ENCODE measurements at regions not wholly inside any gene's neighbourhood (a gene's known extent, or its start where the extent isn't known, plus 50 kb on each side); places are given as distances from the start of the nearest gene placed in this dataset.

GRCh38 chr2:37809931-37810570 lies 115.0 kb upstream of the RMDN2 start:
- Histone ChIP-seq H3K27me3 (ENCODE audit: control insufficient read depth in 4 of 4, insufficient read depth in 4 of 4, low read length in 3 of 4) (no peaks in the 10 kb centered on the region), H3K4me1 (ENCODE audit: control insufficient read depth in 4 of 4, insufficient read depth in 4 of 4, low read length in 3 of 4) (peaks cover 0 to 3% (median 0%) of the 10 kb centered on the region in 4 donors), H3K27ac (ENCODE audit: low read depth in 1 of 2, low read length in 2 of 2) (no peak overlapping the region), H3K9me3 (ENCODE audit: control insufficient read depth in 4 of 4, low read length in 3 of 4) (no peaks in the 10 kb centered on the region), H3K36me3 (ENCODE audit: control insufficient read depth in 4 of 4, insufficient read depth in 3 of 4, low read depth in 1 of 4, low read length in 3 of 4) (no peaks in the 10 kb centered on the region), H3K4me3 (ENCODE audit: low read depth in 1 of 3, low read length in 3 of 3) (no peak overlapping the region), H3K9ac (ENCODE audit: low read depth in 1 of 2, low read length in 2 of 2) (no peak overlapping the region)
- TF ChIP-seq FOXA1 (IDR thresholded peaks at IDR 0.05) (no peak), SP1 (IDR thresholded peaks at IDR 0.05) (no peak), HNF4G (IDR thresholded peaks at IDR 0.05) (no peak), EGR1 (IDR thresholded peaks at IDR 0.05; ENCODE audit: low read depth in 2 of 2) (no peak), JUND (IDR thresholded peaks at IDR 0.05) (no peak), TAF1 (conservative IDR thresholded peaks at IDR 0.05) (no peak), MAX (IDR thresholded peaks at IDR 0.05) (no peak), NR2F2 (IDR thresholded peaks at IDR 0.05) (no peak), GABPA (IDR thresholded peaks at IDR 0.05 in 1 of 2, conservative IDR thresholded peaks at IDR 0.05 in 1 of 2) (no peak), YY1 (IDR thresholded peaks at IDR 0.05) (no peak), RAD21 (IDR thresholded peaks at IDR 0.05) (no peak), RXRA (IDR thresholded peaks at IDR 0.05) (no peak), FOXA2 (IDR thresholded peaks at IDR 0.05) (no peak), HNF4A (conservative IDR thresholded peaks at IDR 0.05) (no peak)
- TF ChIP-seq, protein P1, sequence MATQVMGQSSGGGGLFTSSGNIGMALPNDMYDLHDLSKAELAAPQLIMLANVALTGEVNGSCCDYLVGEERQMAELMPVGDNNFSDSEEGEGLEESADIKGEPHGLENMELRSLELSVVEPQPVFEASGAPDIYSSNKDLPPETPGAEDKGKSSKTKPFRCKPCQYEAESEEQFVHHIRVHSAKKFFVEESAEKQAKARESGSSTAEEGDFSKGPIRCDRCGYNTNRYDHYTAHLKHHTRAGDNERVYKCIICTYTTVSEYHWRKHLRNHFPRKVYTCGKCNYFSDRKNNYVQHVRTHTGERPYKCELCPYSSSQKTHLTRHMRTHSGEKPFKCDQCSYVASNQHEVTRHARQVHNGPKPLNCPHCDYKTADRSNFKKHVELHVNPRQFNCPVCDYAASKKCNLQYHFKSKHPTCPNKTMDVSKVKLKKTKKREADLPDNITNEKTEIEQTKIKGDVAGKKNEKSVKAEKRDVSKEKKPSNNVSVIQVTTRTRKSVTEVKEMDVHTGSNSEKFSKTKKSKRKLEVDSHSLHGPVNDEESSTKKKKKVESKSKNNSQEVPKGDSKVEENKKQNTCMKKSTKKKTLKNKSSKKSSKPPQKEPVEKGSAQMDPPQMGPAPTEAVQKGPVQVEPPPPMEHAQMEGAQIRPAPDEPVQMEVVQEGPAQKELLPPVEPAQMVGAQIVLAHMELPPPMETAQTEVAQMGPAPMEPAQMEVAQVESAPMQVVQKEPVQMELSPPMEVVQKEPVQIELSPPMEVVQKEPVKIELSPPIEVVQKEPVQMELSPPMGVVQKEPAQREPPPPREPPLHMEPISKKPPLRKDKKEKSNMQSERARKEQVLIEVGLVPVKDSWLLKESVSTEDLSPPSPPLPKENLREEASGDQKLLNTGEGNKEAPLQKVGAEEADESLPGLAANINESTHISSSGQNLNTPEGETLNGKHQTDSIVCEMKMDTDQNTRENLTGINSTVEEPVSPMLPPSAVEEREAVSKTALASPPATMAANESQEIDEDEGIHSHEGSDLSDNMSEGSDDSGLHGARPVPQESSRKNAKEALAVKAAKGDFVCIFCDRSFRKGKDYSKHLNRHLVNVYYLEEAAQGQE (IDR thresholded peaks at IDR 0.05), result no peak
- TF ChIP-seq, protein P2, sequence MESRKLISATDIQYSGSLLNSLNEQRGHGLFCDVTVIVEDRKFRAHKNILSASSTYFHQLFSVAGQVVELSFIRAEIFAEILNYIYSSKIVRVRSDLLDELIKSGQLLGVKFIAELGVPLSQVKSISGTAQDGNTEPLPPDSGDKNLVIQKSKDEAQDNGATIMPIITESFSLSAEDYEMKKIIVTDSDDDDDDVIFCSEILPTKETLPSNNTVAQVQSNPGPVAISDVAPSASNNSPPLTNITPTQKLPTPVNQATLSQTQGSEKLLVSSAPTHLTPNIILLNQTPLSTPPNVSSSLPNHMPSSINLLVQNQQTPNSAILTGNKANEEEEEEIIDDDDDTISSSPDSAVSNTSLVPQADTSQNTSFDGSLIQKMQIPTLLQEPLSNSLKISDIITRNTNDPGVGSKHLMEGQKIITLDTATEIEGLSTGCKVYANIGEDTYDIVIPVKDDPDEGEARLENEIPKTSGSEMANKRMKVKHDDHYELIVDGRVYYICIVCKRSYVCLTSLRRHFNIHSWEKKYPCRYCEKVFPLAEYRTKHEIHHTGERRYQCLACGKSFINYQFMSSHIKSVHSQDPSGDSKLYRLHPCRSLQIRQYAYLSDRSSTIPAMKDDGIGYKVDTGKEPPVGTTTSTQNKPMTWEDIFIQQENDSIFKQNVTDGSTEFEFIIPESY (IDR thresholded peaks at IDR 0.05), result no peak
- TF ChIP-seq, protein P3, sequence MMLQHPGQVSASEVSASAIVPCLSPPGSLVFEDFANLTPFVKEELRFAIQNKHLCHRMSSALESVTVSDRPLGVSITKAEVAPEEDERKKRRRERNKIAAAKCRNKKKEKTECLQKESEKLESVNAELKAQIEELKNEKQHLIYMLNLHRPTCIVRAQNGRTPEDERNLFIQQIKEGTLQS (IDR thresholded peaks at IDR 0.05), result no peak
- DNase-seq (ENCODE audit: low spot score), result no peak
- 65% methylated on average over 2 of the region's 2 CpGs for WGBS

GRCh38 chr2:37812414-37812813 lies 112.7 kb upstream of the RMDN2 start:
- H3K9ac ChIP-seq (ENCODE audit: low read depth in 1 of 2, low read length in 2 of 2), result no peak overlapping the region
- H3K27me3 ChIP-seq (ENCODE audit: control insufficient read depth in 4 of 4, insufficient read depth in 4 of 4, low read length in 3 of 4), result no peaks in the 10 kb centered on the region
- H3K36me3 ChIP-seq (ENCODE audit: control insufficient read depth in 4 of 4, insufficient read depth in 3 of 4, low read depth in 1 of 4, low read length in 3 of 4), result no peaks in the 10 kb centered on the region
- 84% methylated on average over 1 of the region's 1 CpG for WGBS
- no peak for DNase-seq (ENCODE audit: low spot score)
- H3K9me3 ChIP-seq (ENCODE audit: control insufficient read depth in 4 of 4, low read length in 3 of 4), result no peaks in the 10 kb centered on the region
- TF ChIP-seq, protein P1 (IDR thresholded peaks at IDR 0.05), result no peak
- TF ChIP-seq RAD21 (IDR thresholded peaks at IDR 0.05) (peak; percentile 20 to 22), FOXA2 (IDR thresholded peaks at IDR 0.05) (no peak), GABPA (IDR thresholded peaks at IDR 0.05 in 1 of 2, conservative IDR thresholded peaks at IDR 0.05 in 1 of 2) (no peak)
- H3K4me1 ChIP-seq (ENCODE audit: control insufficient read depth in 4 of 4, insufficient read depth in 4 of 4, low read length in 3 of 4), result peaks cover 0 to 3% (median 0%) of the 10 kb centered on the region in 4 donors
- no peak overlapping the region for H3K4me3 ChIP-seq (ENCODE audit: low read depth in 1 of 3, low read length in 3 of 3)
- H3K27ac ChIP-seq (ENCODE audit: low read depth in 1 of 2, low read length in 2 of 2), result no peak overlapping the region
